Heart left ventricle (tissue), 13 donors: ENCODE measurements at regions not wholly inside any gene's neighbourhood (a gene's known extent, or its start where the extent isn't known, plus 50 kb on each side); places are given as distances from the start of the nearest gene placed in this dataset.

Source experiments
- POLR2A ChIP-seq, 2 donors: fragments of 450-650 bp; IDR thresholded peaks; one replicate each; pipeline ENCODE4 v1.6.1; 2017; ENCODE audit warnings: antibody characterized with exemption in 2 of 2, mild to moderate bottlenecking in 2 of 2, moderate library complexity in 2 of 2
- TF ChIP-seq, protein P1 (sequence below), 12 donors: fragments of 200-600 bp; sonication (generic) in 4 of 12; IDR thresholded peaks; one replicate each; pipeline versions ENCODE4 v1.5.0 to v1.8.0; 2018 to 2022; ENCODE audit warnings: antibody characterized with exemption in 12 of 12, mild to moderate bottlenecking in 5 of 12
- donor health status: ischemic (EF 13 %, LVEDD 7.1; RV severe dilation, severe dysfunction).
- donor health status: DM: no; HTN: yes; CAD: no.
- donor health status: DM: no; HTN: no; CAD: no.
- donor health status: ischemic (EF 25% LVEDD 6.9; RV normal size, moderate dysfunction).
- donor health status: ischemic (EF 25% LVEDD 5.7; RV mildly dilated, moderate dysfunction).
- donor health status: ischemic (EF 35%, LVEDD 5.7; RV mildly dilated, moderate dysfunction).
- donor health status: nonischemic (EF 11% LVEDD 7.7; RV severe dilation, severe dysfunction).
- donor health status: DM: yes; HTN: yes; CAD: no.
- donor health status: PGD.
- donor health status: ischemic (EF 29% LVEDD 5.4; RV normal size, mild dysfunction).
- donor health status: nonischemic (EF 23%, LVEDD 6.1; RV moderate dilation, normal function).

DNA sequence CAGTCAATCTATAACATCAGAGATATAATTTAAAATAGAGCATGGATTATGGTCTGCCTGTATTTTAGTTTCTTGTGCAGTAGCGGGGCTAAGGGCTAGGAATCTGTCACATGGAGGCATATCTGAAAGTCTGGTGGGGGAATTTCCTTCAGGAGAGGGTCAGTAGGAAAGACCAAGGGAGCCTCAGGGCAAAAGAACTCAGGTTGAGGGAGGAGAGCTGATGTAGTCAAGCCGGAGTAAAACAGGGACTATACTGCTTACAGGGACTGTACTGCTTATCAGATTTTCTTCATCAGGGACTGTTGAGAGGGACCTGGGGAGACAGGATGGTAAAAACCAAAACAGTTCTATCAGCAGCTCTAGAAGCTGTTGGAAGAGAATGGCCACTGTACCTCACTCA, 82.0 kb upstream of the CPM start:
- TF ChIP-seq, protein P1, sequence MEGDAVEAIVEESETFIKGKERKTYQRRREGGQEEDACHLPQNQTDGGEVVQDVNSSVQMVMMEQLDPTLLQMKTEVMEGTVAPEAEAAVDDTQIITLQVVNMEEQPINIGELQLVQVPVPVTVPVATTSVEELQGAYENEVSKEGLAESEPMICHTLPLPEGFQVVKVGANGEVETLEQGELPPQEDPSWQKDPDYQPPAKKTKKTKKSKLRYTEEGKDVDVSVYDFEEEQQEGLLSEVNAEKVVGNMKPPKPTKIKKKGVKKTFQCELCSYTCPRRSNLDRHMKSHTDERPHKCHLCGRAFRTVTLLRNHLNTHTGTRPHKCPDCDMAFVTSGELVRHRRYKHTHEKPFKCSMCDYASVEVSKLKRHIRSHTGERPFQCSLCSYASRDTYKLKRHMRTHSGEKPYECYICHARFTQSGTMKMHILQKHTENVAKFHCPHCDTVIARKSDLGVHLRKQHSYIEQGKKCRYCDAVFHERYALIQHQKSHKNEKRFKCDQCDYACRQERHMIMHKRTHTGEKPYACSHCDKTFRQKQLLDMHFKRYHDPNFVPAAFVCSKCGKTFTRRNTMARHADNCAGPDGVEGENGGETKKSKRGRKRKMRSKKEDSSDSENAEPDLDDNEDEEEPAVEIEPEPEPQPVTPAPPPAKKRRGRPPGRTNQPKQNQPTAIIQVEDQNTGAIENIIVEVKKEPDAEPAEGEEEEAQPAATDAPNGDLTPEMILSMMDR (IDR thresholded peaks at IDR 0.05), result no peak
- no peak for TF ChIP-seq POLR2A (IDR thresholded peaks at IDR 0.05)
